Vagina (tissue), 2 donors: ENCODE measurements at regions not wholly inside any gene's neighbourhood (a gene's known extent, or its start where the extent isn't known, plus 50 kb on each side); places are given as distances from the start of the nearest gene placed in this dataset.

Experiments used
- CTCF ChIP-seq, 3 experiments: fragments of 450-650 bp in 2 of 3; fragments of 200-600 bp in 1 of 3; sonication (generic) in 1 of 3; IDR thresholded peaks; one replicate each; pipeline ENCODE4 v1.5.1; 2017 to 2019; ENCODE audit warnings: antibody characterized with exemption in 3 of 3, mild to moderate bottlenecking in 2 of 3, moderate library complexity in 2 of 3
- POLR2A ChIP-seq, 2 donors: fragments of 450-650 bp; IDR thresholded peaks; one replicate each; pipeline ENCODE4 v1.6.1; 2017; ENCODE audit warnings: antibody characterized with exemption in 2 of 2, mild to moderate bottlenecking in 2 of 2, moderate library complexity in 2 of 2

GRCh38 chr20:60338556-60338955 lies 380.3 kb downstream of the CDH26 start:
- TF ChIP-seq CTCF (IDR thresholded peaks at IDR 0.05) (no peak), POLR2A (IDR thresholded peaks at IDR 0.05) (no peak)
